ENCODE measurements at regions not wholly inside any gene's neighbourhood (a gene's known extent, or its start where the extent isn't known, plus 50 kb on each side); places are given as distances from the start of the nearest gene placed in this dataset.

DNA sequence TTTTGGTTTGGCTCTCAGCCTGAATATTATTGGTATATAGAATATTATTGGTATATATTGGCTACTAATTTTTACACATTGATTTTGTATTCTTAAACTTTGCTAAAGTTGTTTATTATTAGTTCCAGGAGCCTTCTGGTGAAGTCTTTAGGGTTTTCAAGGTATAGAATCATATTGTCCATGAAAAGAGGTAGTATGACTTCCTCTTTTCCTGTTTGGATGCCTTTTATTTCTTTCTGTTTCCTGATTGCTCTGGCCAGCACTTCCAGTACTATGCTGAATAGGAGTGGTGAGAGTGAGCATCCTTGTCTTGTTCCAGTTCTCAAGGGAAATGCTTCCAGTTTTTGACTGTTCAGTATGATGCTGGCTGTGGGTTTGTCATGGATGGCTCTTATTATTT is 107.3 kb upstream of the LIPC start:
- Mint-ChIP-seq H3K4me3 (ENCODE audit: low read depth, unreplicated experiment) (no peak overlapping the region), H3K27me3 (ENCODE audit: unreplicated experiment) (no peaks in the 10 kb centered on the region), H3K27ac (ENCODE audit: unreplicated experiment) (no peak overlapping the region), H3K9me3 (ENCODE audit: low read depth, unreplicated experiment) (no peaks in the 10 kb centered on the region), H3K36me3 (ENCODE audit: insufficient read depth, unreplicated experiment) (no peaks in the 10 kb centered on the region), H3K4me1 (ENCODE audit: low read depth, unreplicated experiment) (peaks cover 11% of the 10 kb centered on the region)
- CTCF ChIA-PET: interaction anchor here (1.4 kb wide), 1 partner anchor 13 kb away, joined by 3 read pairs; no protein-coding TSS in a partner anchor
- intact Hi-C loops (cut with micrococcal nuclease; ENCODE audit: unreplicated experiment): no loop called here
- no TSS peak for BruUV-seq (replicated peaks)
- no peak for TF ChIP-seq CTCF (IDR thresholded peaks at IDR 0.05; ENCODE audit: unreplicated experiment)
- no peak for DNase-seq

- Mint-ChIP-seq H3K36me3 (ENCODE audit: insufficient read depth, unreplicated experiment) (peaks cover 22% of the 10 kb centered on the region), H3K4me1 (ENCODE audit: low read depth, unreplicated experiment) (peaks cover 44% of the 10 kb centered on the region), H3K4me3 (ENCODE audit: low read depth, unreplicated experiment) (no peak overlapping the region), H3K9me3 (ENCODE audit: low read depth, unreplicated experiment) (no peaks in the 10 kb centered on the region), H3K27me3 (ENCODE audit: unreplicated experiment) (no peaks in the 10 kb centered on the region), H3K27ac (ENCODE audit: unreplicated experiment) (no peak overlapping the region)
- CTCF ChIA-PET: no interaction called here
- no TSS peak for BruUV-seq (replicated peaks)
- TF ChIP-seq CTCF (IDR thresholded peaks at IDR 0.05; ENCODE audit: unreplicated experiment): no peak
- no peak for DNase-seq
- intact Hi-C loops (cut with micrococcal nuclease; ENCODE audit: unreplicated experiment): no loop called here
Measured at GRCh38 chr15:58327958-58328357, 103.8 kb upstream of the LIPC start.

GRCh38 chr15:58329211-58329610 is 102.6 kb upstream of the LIPC start:
- H3K4me1 Mint-ChIP-seq (ENCODE audit: low read depth, unreplicated experiment): peaks cover 57% of the 10 kb centered on the region
- H3K9me3 Mint-ChIP-seq (ENCODE audit: low read depth, unreplicated experiment): peaks cover 2% of the 10 kb centered on the region
- CTCF ChIA-PET: interaction anchor here (0.5 to 0.7 kb wide), 3 partner anchors 18 to 228 kb away, joined by 3 to 4 read pairs (median 4); no protein-coding TSS in a partner anchor
- H3K4me3 Mint-ChIP-seq (ENCODE audit: low read depth, unreplicated experiment): no peak overlapping the region
- no peak for DNase-seq
- no TSS peak for BruUV-seq (replicated peaks)
- H3K36me3 Mint-ChIP-seq (ENCODE audit: insufficient read depth, unreplicated experiment): peaks cover 26% of the 10 kb centered on the region
- no peak for TF ChIP-seq CTCF (IDR thresholded peaks at IDR 0.05; ENCODE audit: unreplicated experiment)
- intact Hi-C loops (cut with micrococcal nuclease; ENCODE audit: unreplicated experiment): no loop called here
- no peaks in the 10 kb centered on the region for H3K27me3 Mint-ChIP-seq (ENCODE audit: unreplicated experiment)
- H3K27ac Mint-ChIP-seq (ENCODE audit: unreplicated experiment): peak overlapping the region; percentile 2

- Mint-ChIP-seq H3K4me1 (ENCODE audit: low read depth, unreplicated experiment) (peaks cover 58% of the 10 kb centered on the region), H3K27ac (ENCODE audit: unreplicated experiment) (peak overlapping the region; percentile 99), H3K4me3 (ENCODE audit: low read depth, unreplicated experiment) (peak overlapping the region; percentile 61), H3K36me3 (ENCODE audit: insufficient read depth, unreplicated experiment) (peaks cover 26% of the 10 kb centered on the region), H3K27me3 (ENCODE audit: unreplicated experiment) (no peaks in the 10 kb centered on the region), H3K9me3 (ENCODE audit: low read depth, unreplicated experiment) (peaks cover 2% of the 10 kb centered on the region)
- peak; percentile 88 for DNase-seq
- intact Hi-C loops (cut with micrococcal nuclease; ENCODE audit: unreplicated experiment): loop anchor here (2.0 to 5.0 kb wide), 4 partner anchors 58 to 275 kb away; no protein-coding TSS in a partner anchor
- no peak for TF ChIP-seq CTCF (IDR thresholded peaks at IDR 0.05; ENCODE audit: unreplicated experiment)
- CTCF ChIA-PET: interaction anchor here (0.5 to 1.4 kb wide), 4 partner anchors 19 to 217 kb away, joined by 3 to 4 read pairs (median 3); no protein-coding TSS in a partner anchor
- BruUV-seq (replicated peaks): TSS peak; percentile 72
Measured at GRCh38 chr15:58329781-58330671, 101.8 kb upstream of the LIPC start.
